ENCODE measurements at regions not wholly inside any gene's neighbourhood (a gene's known extent, or its start where the extent isn't known, plus 50 kb on each side); places are given as distances from the start of the nearest gene placed in this dataset.

DNA sequence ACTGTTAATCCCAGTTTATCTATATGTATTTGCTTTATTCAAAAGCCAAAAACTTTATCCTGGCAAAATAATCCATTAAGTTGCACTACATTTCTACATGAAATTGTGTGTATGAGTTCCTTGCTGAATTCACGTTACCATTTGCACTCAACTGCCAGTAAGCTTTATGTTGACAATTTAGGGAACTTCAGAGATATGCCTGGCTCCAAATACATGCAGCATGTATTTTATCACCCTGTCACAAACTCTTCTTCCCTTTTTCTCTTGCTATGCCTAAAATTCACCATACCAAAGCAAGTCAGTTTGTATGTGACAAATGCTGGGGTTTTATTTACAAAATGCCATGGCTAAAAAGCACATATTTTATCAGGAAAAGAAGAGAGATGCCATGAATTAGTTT lies 157.6 kb upstream of the CDH2 start:
- DNase-seq (no peak), ATAC-seq (no peak)
- Histone ChIP-seq H3K36me3 (no peaks in the 10 kb centered on the region), H3K4me3 (no peak overlapping the region), H3K9me3 (no peaks in the 10 kb centered on the region), H3K27ac (no peak overlapping the region), H3K27me3 (no peaks in the 10 kb centered on the region), H3K4me1 (no peaks in the 10 kb centered on the region)
- TF ChIP-seq, protein P1, sequence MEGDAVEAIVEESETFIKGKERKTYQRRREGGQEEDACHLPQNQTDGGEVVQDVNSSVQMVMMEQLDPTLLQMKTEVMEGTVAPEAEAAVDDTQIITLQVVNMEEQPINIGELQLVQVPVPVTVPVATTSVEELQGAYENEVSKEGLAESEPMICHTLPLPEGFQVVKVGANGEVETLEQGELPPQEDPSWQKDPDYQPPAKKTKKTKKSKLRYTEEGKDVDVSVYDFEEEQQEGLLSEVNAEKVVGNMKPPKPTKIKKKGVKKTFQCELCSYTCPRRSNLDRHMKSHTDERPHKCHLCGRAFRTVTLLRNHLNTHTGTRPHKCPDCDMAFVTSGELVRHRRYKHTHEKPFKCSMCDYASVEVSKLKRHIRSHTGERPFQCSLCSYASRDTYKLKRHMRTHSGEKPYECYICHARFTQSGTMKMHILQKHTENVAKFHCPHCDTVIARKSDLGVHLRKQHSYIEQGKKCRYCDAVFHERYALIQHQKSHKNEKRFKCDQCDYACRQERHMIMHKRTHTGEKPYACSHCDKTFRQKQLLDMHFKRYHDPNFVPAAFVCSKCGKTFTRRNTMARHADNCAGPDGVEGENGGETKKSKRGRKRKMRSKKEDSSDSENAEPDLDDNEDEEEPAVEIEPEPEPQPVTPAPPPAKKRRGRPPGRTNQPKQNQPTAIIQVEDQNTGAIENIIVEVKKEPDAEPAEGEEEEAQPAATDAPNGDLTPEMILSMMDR (IDR thresholded peaks at IDR 0.05) = no peak
- TF ChIP-seq POLR2A (IDR thresholded peaks at IDR 0.05) = no peak
- intact Hi-C loops (cut with DNase I) = no loop called here
- WGBS (ENCODE audit: insufficient coverage, low coverage, low lambda C conversion rate, missing lambda C conversion rate) = 55% methylated on average over 1 of the region's 1 CpG

DNA sequence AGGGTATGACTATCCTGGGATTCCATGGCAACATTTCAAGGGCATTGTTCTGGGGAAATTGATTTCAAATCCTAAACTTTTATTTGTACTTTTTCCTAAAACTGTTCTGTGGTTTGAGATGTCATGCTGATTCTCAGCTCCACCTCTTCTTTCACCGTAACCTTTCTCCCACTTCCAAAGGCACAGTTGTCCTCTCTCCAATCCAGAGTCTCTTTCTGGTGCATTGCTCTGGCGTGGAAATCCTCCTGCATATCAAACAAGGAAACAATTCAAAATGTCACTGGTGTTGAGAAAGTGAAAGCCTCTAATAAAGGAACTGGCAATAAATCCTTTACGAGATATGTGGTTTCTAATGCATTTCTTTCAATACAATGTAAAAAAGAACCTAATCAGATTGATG lies 155.1 kb upstream of the CDH2 start:
- ATAC-seq (no peak), DNase-seq (no peak)
- intact Hi-C loops (cut with DNase I) = no loop called here
- H3K9me3 ChIP-seq = no peaks in the 10 kb centered on the region
- H3K27ac ChIP-seq = no peak overlapping the region
- no peak overlapping the region for H3K4me3 ChIP-seq
- no peaks in the 10 kb centered on the region for H3K27me3 ChIP-seq
- H3K4me1 ChIP-seq = no peaks in the 10 kb centered on the region
- TF ChIP-seq, protein P1 (IDR thresholded peaks at IDR 0.05) = no peak
- no peak for TF ChIP-seq POLR2A (IDR thresholded peaks at IDR 0.05)
- WGBS (ENCODE audit: insufficient coverage, low coverage, low lambda C conversion rate, missing lambda C conversion rate) = 46% methylated on average over 3 of the region's 3 CpGs
- H3K36me3 ChIP-seq = no peaks in the 10 kb centered on the region

DNA sequence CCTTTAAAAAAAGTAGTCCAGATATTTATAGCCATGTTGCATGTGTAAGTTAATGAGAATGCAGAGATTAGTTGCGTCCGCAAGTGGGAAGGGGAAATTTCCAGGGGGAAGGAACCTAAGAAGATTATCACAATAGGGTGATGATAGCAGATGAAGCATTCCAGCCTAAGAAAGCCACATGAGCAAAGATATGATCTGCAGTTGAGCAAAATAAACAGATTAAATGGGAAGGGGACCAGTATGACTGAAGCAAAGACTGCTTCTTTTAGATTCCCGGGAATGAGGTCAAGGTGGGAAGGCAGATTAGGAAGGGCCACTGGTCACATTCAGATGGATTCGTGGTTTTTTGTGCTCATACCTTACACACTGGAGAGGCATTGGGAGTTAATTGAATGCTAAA lies 154.6 kb upstream of the CDH2 start:
- Histone ChIP-seq H3K4me1 (no peaks in the 10 kb centered on the region), H3K9me3 (no peaks in the 10 kb centered on the region), H3K27ac (no peak overlapping the region), H3K27me3 (no peaks in the 10 kb centered on the region), H3K36me3 (no peaks in the 10 kb centered on the region), H3K4me3 (no peak overlapping the region)
- intact Hi-C loops (cut with DNase I) = no loop called here
- ATAC-seq (no peak), DNase-seq (no peak)
- WGBS (ENCODE audit: insufficient coverage, low coverage, low lambda C conversion rate, missing lambda C conversion rate) = 30% methylated on average over 4 of the region's 4 CpGs
- TF ChIP-seq, protein P1 (IDR thresholded peaks at IDR 0.05) = no peak
- TF ChIP-seq POLR2A (IDR thresholded peaks at IDR 0.05) = no peak

DNA sequence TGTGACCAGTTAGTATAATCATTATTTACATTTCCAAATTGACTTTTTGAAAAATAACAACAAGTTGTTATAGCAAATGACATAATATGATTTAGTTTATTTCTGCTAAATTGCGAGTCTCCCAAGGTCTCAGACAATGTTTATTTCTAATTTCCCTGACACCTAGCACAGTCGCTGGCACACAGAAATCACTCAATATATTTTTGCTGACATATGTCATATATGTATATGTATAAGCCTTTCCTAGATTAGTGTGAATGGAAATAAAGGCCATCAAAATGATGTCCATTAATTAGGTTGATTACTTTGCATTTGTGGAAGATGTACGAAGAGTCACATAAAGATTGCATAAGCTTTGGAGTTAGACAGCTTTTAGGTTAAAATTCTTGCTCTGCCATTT lies 136.7 kb upstream of the CDH2 start:
- Histone ChIP-seq H3K27me3 (no peaks in the 10 kb centered on the region), H3K36me3 (no peaks in the 10 kb centered on the region), H3K27ac (no peak overlapping the region), H3K4me3 (no peak overlapping the region), H3K9me3 (no peaks in the 10 kb centered on the region), H3K4me1 (no peaks in the 10 kb centered on the region)
- ATAC-seq = no peak
- intact Hi-C loops (cut with DNase I) = no loop called here
- 89% methylated on average over 3 of the region's 3 CpGs for WGBS (ENCODE audit: insufficient coverage, low coverage, low lambda C conversion rate, missing lambda C conversion rate)
- TF ChIP-seq, protein P1 (IDR thresholded peaks at IDR 0.05) = no peak
- TF ChIP-seq POLR2A (IDR thresholded peaks at IDR 0.05) = no peak
- no peak for DNase-seq

DNA sequence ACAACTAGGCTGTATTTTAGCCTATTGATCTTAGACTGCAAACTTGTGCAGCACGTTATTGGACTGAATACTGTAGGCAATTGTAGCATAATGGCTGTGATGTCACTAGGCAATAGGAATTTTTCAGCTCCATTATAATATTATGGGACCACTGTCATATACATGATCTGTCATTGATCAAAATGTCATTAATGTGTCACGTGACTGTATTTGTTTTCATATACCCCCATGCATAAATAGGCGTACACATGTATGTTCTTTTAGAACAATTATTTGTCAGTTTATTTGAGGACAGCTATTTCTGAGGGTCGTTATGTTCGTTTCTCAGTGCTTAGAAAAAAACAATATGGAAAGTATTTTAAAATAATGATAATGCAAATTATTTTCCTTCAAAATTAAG lies 111.9 kb upstream of the CDH2 start:
- Histone ChIP-seq H3K9me3 (no peaks in the 10 kb centered on the region), H3K36me3 (no peaks in the 10 kb centered on the region), H3K27me3 (no peaks in the 10 kb centered on the region), H3K4me1 (no peaks in the 10 kb centered on the region), H3K4me3 (no peak overlapping the region), H3K27ac (no peak overlapping the region)
- ATAC-seq (no peak), DNase-seq (no peak)
- 64% methylated on average over 5 of the region's 5 CpGs for WGBS (ENCODE audit: insufficient coverage, low coverage, low lambda C conversion rate, missing lambda C conversion rate)
- intact Hi-C loops (cut with DNase I) = no loop called here
- TF ChIP-seq, protein P1 (IDR thresholded peaks at IDR 0.05) = no peak
- no peak for TF ChIP-seq POLR2A (IDR thresholded peaks at IDR 0.05)
